Gastroesophageal sphincter (tissue), 4 donors: ENCODE measurements at regions not wholly inside any gene's neighbourhood (a gene's known extent, or its start where the extent isn't known, plus 50 kb on each side); places are given as distances from the start of the nearest gene placed in this dataset.

ENCODE experiments used
- ATAC-seq: fragments of 150-250 bp; one replicate; pipeline ENCODE4 v1.9.1; 2016; ENCODE audit warnings: mild to moderate bottlenecking, moderate library complexity
- H3K27ac ChIP-seq, 4 donors: fragments of 200-600 bp; sonication (generic) in 3 of 4; 1 replicate in 3 of 4; 2 replicates in 1 of 4; pipeline ENCODE4 v1.5.1; 2016 to 2019
- H3K27me3 ChIP-seq: fragments of 200-600 bp; sonication (generic); one replicate; pipeline ENCODE4 v1.5.1; 2019
- H3K36me3 ChIP-seq, 2 donors: fragments of 200-600 bp; sonication (generic); one replicate each; pipeline ENCODE4 v1.5.1; 2019; ENCODE audit warnings: control low read depth in 1 of 2
- H3K4me1 ChIP-seq, 3 donors: fragments of 200-600 bp; sonication (generic); 1 replicate in 2 of 3; 2 replicates in 1 of 3; pipeline ENCODE4 v1.5.1; 2016 to 2019; ENCODE audit warnings: control low read depth in 2 of 3
- H3K4me3 ChIP-seq, 2 donors: fragments of 200-600 bp; sonication (generic); one replicate each; pipeline ENCODE4 v1.5.1; 2019; ENCODE audit warnings: mild to moderate bottlenecking in 1 of 2, moderate library complexity in 1 of 2
- H3K9me3 ChIP-seq, 3 donors: fragments of 200-600 bp; sonication (generic); one replicate each; pipeline ENCODE4 v1.5.1; 2017 to 2019; ENCODE audit warnings: control low read depth in 2 of 3
- CTCF ChIP-seq, 4 experiments: fragments of 200-600 bp in 2 of 4; fragments of 450-650 bp in 2 of 4; sonication (generic) in 1 of 4; IDR thresholded peaks; one replicate each; pipeline ENCODE4 v1.5.1; 2017 to 2019; ENCODE audit warnings: antibody characterized with exemption in 4 of 4, mild to moderate bottlenecking in 2 of 4, moderate library complexity in 2 of 4
- EP300 ChIP-seq: sonication (generic); formaldehyde crosslinking; IDR thresholded peaks from one replicate; pipeline ENCODE4 v1.6.1; 2017; ENCODE audit warnings: antibody characterized with exemption, mild to moderate bottlenecking
- POLR2A ChIP-seq, 2 donors: fragments of 450-650 bp; IDR thresholded peaks; one replicate each; pipeline ENCODE4 v1.6.1; 2017; ENCODE audit warnings: antibody characterized with exemption in 2 of 2, mild to moderate bottlenecking in 2 of 2, moderate library complexity in 1 of 2
- POLR2AphosphoS5 ChIP-seq: sonication (generic); formaldehyde crosslinking; IDR thresholded peaks from one replicate; pipeline ENCODE4 v1.6.1; 2017; ENCODE audit warnings: antibody characterized with exemption
- WGBS, 2 donors: methylation state at CpG; one replicate each; pipeline ENCODE4 v1.1.5; 2018; ENCODE audit warnings: low coverage in 1 of 2; 5-methylcytosine and 5-hydroxymethylcytosine counted together
- small RNA-seq, 4 donors: library from RNA; depleted of rRNA; stranded (forward); fragments of <200 nt; gene quantifications; one replicate each; pipeline ENCODE3, GENCODE V24; 2016

GRCh38 chr1:4851385-4852065, 197.1 kb downstream of the AJAP1 start:
- Histone ChIP-seq H3K27me3 (peaks cover 5% of the 10 kb centered on the region), H3K4me3 (no peak overlapping the region), H3K4me1 (no peaks in the 10 kb centered on the region), H3K36me3 (no peaks in the 10 kb centered on the region), H3K9me3 (peaks cover 0 to 25% (median 0%) of the 10 kb centered on the region in 3 donors), H3K27ac (no peak overlapping the region)
- peak; percentile 39 for ATAC-seq
- TF ChIP-seq POLR2A (IDR thresholded peaks at IDR 0.05) (no peak), CTCF (IDR thresholded peaks at IDR 0.05) (no peak), POLR2AphosphoS5 (no peak), EP300 (no peak)
- WGBS, 2 donors: 83 to 90% methylated on average over 2 to 3 of the region's 8 CpGs

GRCh38 chr1:4848431-4848830, 194.0 kb downstream of the AJAP1 start:
- peaks cover 5% of the 10 kb centered on the region for H3K27me3 ChIP-seq
- TF ChIP-seq POLR2AphosphoS5 (no peak), CTCF (IDR thresholded peaks at IDR 0.05) (no peak), EP300 (no peak), POLR2A (IDR thresholded peaks at IDR 0.05) (no peak)
- H3K4me1 ChIP-seq: no peaks in the 10 kb centered on the region
- no peak overlapping the region for H3K4me3 ChIP-seq
- no peak overlapping the region for H3K27ac ChIP-seq
- WGBS, 2 donors: 50 to 52% methylated on average over 3 to 4 of the region's 4 CpGs
- peaks cover 0 to 25% (median 0%) of the 10 kb centered on the region in 3 donors for H3K9me3 ChIP-seq
- ATAC-seq: no peak
- H3K36me3 ChIP-seq: no peaks in the 10 kb centered on the region

- peaks cover 0 to 25% (median 0%) of the 10 kb centered on the region in 3 donors for H3K9me3 ChIP-seq
- no peak for ATAC-seq
- peaks cover 5% of the 10 kb centered on the region for H3K27me3 ChIP-seq
- no peaks in the 10 kb centered on the region for H3K4me1 ChIP-seq
- no peak for TF ChIP-seq CTCF (IDR thresholded peaks at IDR 0.05)
- TF ChIP-seq POLR2AphosphoS5: no peak
- TF ChIP-seq POLR2A (IDR thresholded peaks at IDR 0.05): no peak
- no peak for TF ChIP-seq EP300
- H3K36me3 ChIP-seq: no peaks in the 10 kb centered on the region
- H3K27ac ChIP-seq: no peak overlapping the region
- no peak overlapping the region for H3K4me3 ChIP-seq
- 17 to 55% methylated on average over 2 to 5 of the region's 5 CpGs for WGBS, 2 donors
These were observed 193.3 kb downstream of the AJAP1 start for GRCh38 chr1:4847711-4848110.

Small RNA genes in the stretch of these regions (small RNA-seq; reads per million reads assigned to genes)
- 0 reads per million in 4 donors for gene MIR4417
